Mucosa of stomach (tissue), 1 donor: ENCODE measurements at regions not wholly inside any gene's neighbourhood (a gene's known extent, or its start where the extent isn't known, plus 50 kb on each side); places are given as distances from the start of the nearest gene placed in this dataset.

Source experiments
- H3K27me3 ChIP-seq: one replicate; pipeline ENCODE4 v1.7.0; 2013; ENCODE audit warnings: mild to moderate bottlenecking, low read length; ENCODE audit not compliant: control insufficient read depth, insufficient read depth
- H3K36me3 ChIP-seq: one replicate; pipeline ENCODE4 v1.7.0; 2013; ENCODE audit warnings: low read length; ENCODE audit not compliant: control insufficient read depth, insufficient read depth
- H3K4me1 ChIP-seq: one replicate; pipeline ENCODE4 v1.7.0; 2013; ENCODE audit warnings: mild to moderate bottlenecking, low read length; ENCODE audit not compliant: control insufficient read depth, insufficient read depth
- H3K4me3 ChIP-seq: one replicate; pipeline ENCODE4 v1.7.0; 2013; ENCODE audit warnings: low read length
- H3K9ac ChIP-seq: one replicate; pipeline ENCODE4 v1.7.0; 2013; ENCODE audit warnings: mild to moderate bottlenecking, low read length, moderate library complexity
- H3K9me3 ChIP-seq: one replicate; pipeline ENCODE4 v1.7.0; 2013; ENCODE audit warnings: mild to moderate bottlenecking, low read length, moderate library complexity; ENCODE audit not compliant: control insufficient read depth
- donor health status: Pancreatic carcinoma.

GRCh38 chr6:14622085-14622484, 504.5 kb downstream of the CD83 start:
- H3K9ac ChIP-seq, result no peak overlapping the region
- H3K36me3 ChIP-seq, result no peaks in the 10 kb centered on the region
- H3K9me3 ChIP-seq, result no peaks in the 10 kb centered on the region
- H3K27me3 ChIP-seq, result no peaks in the 10 kb centered on the region
- H3K4me3 ChIP-seq, result no peak overlapping the region
- peaks cover 18% of the 10 kb centered on the region for H3K4me1 ChIP-seq

GRCh38 chr6:14622909-14623505, 505.4 kb downstream of the CD83 start:
- no peak overlapping the region for H3K4me3 ChIP-seq
- H3K9ac ChIP-seq, result no peak overlapping the region
- H3K36me3 ChIP-seq, result no peaks in the 10 kb centered on the region
- no peaks in the 10 kb centered on the region for H3K9me3 ChIP-seq
- no peaks in the 10 kb centered on the region for H3K27me3 ChIP-seq
- H3K4me1 ChIP-seq, result peaks cover 18% of the 10 kb centered on the region

DNA sequence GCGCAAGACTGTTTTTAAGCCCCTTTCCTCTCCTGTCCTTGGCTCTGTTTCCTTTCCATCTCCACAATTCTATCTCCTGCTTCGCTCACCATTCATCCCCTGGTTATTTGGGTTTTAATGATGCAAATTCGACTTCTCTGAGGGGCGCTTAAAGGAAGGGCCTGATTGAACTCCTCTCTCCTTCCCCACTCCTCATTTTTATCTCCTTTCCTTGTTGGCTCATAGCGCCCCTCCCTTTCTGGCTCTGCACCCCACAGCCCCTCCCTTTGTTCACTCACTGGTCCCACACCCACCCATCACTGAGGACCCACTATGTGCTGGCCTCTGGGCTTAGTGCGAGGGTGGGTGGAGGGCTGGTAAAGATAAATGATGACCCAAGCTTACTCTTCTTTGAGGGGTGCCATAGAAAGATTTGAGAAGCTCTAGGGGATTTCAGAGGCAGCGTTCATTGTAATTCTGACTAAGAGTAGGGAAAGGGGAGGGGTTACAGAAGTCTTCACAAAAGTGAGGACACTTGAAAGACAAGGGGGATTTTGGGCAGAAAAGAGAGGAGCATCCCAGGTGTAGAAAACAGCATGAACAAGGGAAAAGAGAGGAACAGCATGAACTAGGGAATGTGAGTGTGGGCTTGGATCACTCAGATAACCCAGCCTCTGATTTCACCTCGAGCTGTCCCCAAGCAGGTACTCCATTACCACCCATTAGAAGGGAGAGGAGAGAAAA, 507.8 kb downstream of the CD83 start:
- Histone ChIP-seq H3K9ac (no peak overlapping the region), H3K36me3 (no peaks in the 10 kb centered on the region), H3K9me3 (no peaks in the 10 kb centered on the region), H3K27me3 (no peaks in the 10 kb centered on the region), H3K4me1 (peaks cover 18% of the 10 kb centered on the region), H3K4me3 (no peak overlapping the region)

- H3K9me3 ChIP-seq, result no peaks in the 10 kb centered on the region
- peaks cover 13% of the 10 kb centered on the region for H3K4me1 ChIP-seq
- H3K36me3 ChIP-seq, result no peaks in the 10 kb centered on the region
- no peak overlapping the region for H3K9ac ChIP-seq
- no peaks in the 10 kb centered on the region for H3K27me3 ChIP-seq
- no peak overlapping the region for H3K4me3 ChIP-seq
Measured at GRCh38 chr6:14626556-14626955, 509.0 kb downstream of the CD83 start.

DNA sequence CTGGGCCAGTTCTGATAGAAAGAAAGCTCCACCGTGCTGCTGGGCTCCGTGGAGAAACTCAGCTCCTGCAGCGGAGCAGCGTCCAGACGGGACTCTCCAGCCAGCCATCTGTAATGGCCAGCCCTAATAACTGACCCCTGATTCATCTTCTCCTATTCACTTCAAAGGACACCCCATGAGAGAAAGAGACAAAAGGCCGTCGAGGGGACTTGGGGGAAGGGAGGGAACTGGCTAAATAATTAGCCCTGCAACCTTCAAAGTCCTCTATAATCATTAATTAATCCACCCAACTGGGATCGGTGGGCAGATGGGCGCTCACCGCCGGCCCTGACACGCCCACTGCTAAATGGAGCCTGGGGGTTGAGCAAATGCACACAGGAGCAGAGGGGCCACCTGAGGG, 512.4 kb downstream of the CD83 start:
- Histone ChIP-seq H3K36me3 (no peaks in the 10 kb centered on the region), H3K27me3 (no peaks in the 10 kb centered on the region), H3K9me3 (no peaks in the 10 kb centered on the region), H3K9ac (no peak overlapping the region), H3K4me3 (no peak overlapping the region), H3K4me1 (no peaks in the 10 kb centered on the region)

- H3K4me3 ChIP-seq, result no peak overlapping the region
- H3K27me3 ChIP-seq, result no peaks in the 10 kb centered on the region
- no peaks in the 10 kb centered on the region for H3K36me3 ChIP-seq
- H3K4me1 ChIP-seq, result peaks cover under 1% of the 10 kb centered on the region
- no peak overlapping the region for H3K9ac ChIP-seq
- no peaks in the 10 kb centered on the region for H3K9me3 ChIP-seq
Measured at GRCh38 chr6:14633479-14633878, 515.9 kb downstream of the CD83 start.

DNA sequence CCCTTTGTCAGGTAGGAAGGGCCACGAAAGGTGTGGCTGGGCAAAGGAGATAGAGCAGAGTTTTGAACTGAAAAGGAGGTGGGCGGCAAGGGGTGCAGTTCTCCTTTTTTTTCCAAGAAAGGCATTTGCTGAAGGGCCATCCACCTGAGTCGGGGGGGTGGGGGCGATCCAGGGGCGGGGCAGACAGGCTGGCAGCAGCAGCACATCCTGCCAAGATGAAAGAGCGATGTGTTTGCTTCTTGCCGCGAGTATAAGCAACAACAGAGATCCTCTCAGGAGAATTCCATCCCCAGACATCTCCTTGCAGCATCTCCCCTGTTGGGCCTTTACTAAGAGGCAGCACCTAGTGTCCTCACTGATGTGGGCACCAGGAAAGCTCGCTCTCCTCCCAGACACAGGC, 516.5 kb downstream of the CD83 start:
- Histone ChIP-seq H3K36me3 (no peaks in the 10 kb centered on the region), H3K27me3 (no peaks in the 10 kb centered on the region), H3K9me3 (no peaks in the 10 kb centered on the region), H3K9ac (no peak overlapping the region), H3K4me1 (peaks cover 7% of the 10 kb centered on the region), H3K4me3 (no peak overlapping the region)

DNA sequence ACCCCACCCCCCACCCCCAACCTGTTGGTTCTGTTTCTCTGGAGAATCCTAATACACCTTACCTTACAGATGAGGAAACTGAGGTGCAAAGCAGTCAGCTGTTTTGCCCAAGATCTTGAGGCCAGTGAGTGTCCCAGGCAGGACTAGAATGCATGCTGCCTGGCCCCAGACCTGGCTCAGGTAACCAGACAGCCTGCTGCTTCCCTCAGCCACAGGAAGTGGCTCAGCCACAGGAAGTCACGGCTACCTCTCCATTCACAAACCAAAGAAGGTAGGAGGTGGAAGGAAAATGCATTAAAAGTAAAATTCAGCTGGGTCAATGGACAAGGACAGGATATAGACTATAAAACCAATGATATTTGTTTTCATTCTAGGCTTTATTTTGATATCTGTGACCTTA, 517.6 kb downstream of the CD83 start:
- no peak overlapping the region for H3K9ac ChIP-seq
- H3K9me3 ChIP-seq, result no peaks in the 10 kb centered on the region
- H3K36me3 ChIP-seq, result no peaks in the 10 kb centered on the region
- no peaks in the 10 kb centered on the region for H3K27me3 ChIP-seq
- peaks cover 16% of the 10 kb centered on the region for H3K4me1 ChIP-seq
- no peak overlapping the region for H3K4me3 ChIP-seq

DNA sequence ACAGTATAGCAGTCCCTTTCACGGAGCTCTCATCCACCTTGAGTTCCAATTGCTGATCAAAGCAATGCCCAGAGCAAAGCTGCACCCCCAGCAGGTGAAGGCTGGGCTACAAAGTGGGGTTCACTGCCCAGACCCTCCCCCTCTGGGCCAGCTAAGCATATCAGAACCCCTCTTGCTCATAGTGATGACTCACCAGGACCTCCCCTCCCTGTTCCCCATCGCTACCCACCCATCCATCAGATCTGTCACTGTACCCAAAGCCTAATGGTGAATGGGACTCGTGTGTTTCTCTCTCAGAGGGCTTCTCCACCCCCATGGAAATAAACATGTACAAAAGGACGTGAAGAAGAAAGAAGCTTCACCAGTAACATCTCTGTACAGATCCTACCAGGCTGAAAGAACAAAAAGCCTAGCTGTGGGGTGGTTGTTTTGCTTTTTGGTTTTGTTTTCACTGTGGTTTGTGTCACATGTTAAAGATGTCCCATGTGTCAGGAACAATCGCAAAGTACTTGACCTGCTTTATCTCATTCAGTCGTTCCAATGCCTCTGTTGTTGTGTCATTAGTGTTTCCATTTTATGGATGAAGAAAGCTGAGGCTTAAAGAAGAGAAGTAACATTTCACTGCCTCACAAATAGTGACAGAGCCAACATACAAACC, 518.5 kb downstream of the CD83 start:
- no peaks in the 10 kb centered on the region for H3K27me3 ChIP-seq
- H3K36me3 ChIP-seq, result no peaks in the 10 kb centered on the region
- no peak overlapping the region for H3K9ac ChIP-seq
- no peaks in the 10 kb centered on the region for H3K9me3 ChIP-seq
- H3K4me1 ChIP-seq, result peaks cover 16% of the 10 kb centered on the region
- no peak overlapping the region for H3K4me3 ChIP-seq

DNA sequence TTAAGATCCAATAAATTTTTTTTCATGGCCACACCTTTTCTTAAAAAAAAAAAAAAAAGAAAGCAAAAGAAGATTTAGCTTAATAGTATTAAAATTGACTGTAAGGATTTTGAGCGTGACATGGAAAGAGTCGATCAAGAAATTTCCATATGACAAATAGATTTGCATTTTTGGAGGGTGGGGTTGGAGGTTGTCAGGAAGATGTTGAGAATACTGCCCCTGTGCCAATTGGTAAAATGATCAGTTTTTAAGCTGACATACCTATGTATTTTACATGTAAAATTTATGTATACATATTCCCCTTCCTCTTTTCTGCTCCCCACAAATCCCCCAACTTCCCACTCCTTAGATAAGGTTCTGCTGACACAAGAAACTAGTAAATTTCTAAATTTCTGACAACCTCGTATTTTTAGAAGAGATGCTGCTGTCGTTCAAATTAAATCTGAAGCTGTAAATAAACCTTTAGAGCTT, 520.9 kb downstream of the CD83 start:
- H3K4me3 ChIP-seq, result no peak overlapping the region
- no peaks in the 10 kb centered on the region for H3K9me3 ChIP-seq
- no peaks in the 10 kb centered on the region for H3K36me3 ChIP-seq
- H3K4me1 ChIP-seq, result peaks cover 16% of the 10 kb centered on the region
- H3K9ac ChIP-seq, result peak overlapping the region; percentile 5
- H3K27me3 ChIP-seq, result no peaks in the 10 kb centered on the region

DNA sequence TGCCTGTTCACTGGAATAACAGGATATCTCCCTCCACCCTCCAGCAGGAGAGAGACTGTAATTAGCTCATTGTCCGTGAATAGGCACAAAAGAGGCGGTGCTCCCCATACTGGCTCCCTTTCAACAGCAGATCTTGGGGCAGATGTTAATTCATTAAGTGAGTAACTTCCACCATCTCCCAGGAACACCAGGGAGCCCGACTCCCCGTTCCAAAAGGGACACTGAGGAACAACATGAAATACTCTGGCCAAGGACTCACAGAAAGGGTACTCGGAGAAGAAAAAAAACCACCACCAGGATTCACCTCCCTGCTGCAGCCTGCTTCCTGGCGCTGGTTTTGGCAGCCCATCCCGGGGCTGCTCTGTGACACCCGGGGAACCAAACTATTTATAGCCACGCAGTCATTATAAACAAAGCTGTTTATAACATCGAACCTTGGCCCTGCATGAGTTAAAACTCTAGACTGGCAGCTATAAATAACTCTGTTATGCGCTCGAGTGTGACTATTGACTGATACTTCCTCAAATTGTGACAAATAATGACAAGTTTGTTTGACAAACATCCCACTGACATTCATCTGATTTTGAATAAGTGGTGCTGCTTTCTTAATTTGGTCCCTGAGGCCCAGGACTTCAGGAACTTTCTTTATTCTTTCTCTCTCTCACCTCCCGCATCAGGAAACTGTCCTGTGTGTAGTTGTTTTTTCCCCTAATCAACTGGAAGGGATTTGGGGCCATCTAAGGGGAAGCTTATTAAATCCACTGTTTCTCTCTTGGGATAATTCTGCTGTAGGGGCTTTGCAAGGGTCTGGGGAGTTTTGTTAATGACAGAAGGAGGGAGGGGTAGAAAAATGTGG, 521.6 kb downstream of the CD83 start:
- Histone ChIP-seq H3K4me3 (no peak overlapping the region), H3K9me3 (no peaks in the 10 kb centered on the region), H3K27me3 (no peaks in the 10 kb centered on the region), H3K4me1 (peaks cover 16% of the 10 kb centered on the region), H3K36me3 (no peaks in the 10 kb centered on the region), H3K9ac (peak overlapping the region; percentile 5)
